ENCODE measurements at regions not wholly inside any gene's neighbourhood (a gene's known extent, or its start where the extent isn't known, plus 50 kb on each side); places are given as distances from the start of the nearest gene placed in this dataset.

- Histone ChIP-seq H3K4me2 (ENCODE audit: low read length) (no peak overlapping the region), H3K9me2 (ENCODE audit: insufficient read depth) (no peaks in the 10 kb centered on the region), H3K9me3 (ENCODE audit: control insufficient read depth in 1 of 2, insufficient read depth in 1 of 2, low read depth in 1 of 2, low read length in 2 of 2) (no peaks in the 10 kb centered on the region), H3K36me3 (ENCODE audit: control insufficient read depth in 1 of 2, insufficient read depth in 2 of 2, low read length in 2 of 2) (no peaks in the 10 kb centered on the region), H3K9ac (ENCODE audit: low read length) (no peak overlapping the region), H3K27ac (ENCODE audit: low read depth, low read length) (no peak overlapping the region), H2AFZ (ENCODE audit: low read depth, low read length, poor library complexity, severe bottlenecking) (no peak overlapping the region), H3K4me3 (replicated peaks in 1 of 2; ENCODE audit: low read depth in 1 of 2, low read length in 2 of 2) (no peak overlapping the region), H4K20me1 (ENCODE audit: insufficient read depth) (no peaks in the 10 kb centered on the region), H3K79me2 (ENCODE audit: insufficient read depth, low read length) (no peaks in the 10 kb centered on the region), H3K4me1 (ENCODE audit: control insufficient read depth in 1 of 2, insufficient read depth in 2 of 2, low read length in 2 of 2) (no peaks in the 10 kb centered on the region), H3K27me3 (ENCODE audit: insufficient read depth, low read length) (0 out of 2 replicates have a peak, but pooled peaks cover 8% of the 10 kb centered on the region)
- ATAC-seq (no peak), DNase-seq (ENCODE audit: low read depth, low spot score) (no peak)
- CTCF ChIA-PET: no interaction called here
- POLR2A ChIA-PET: no interaction called here
- intact Hi-C loops (cut with micrococcal nuclease): no loop called here
- no peak for TF ChIP-seq EGR1 (IDR thresholded peaks at IDR 0.05; ENCODE audit: low read depth)
- no peak for TF ChIP-seq FOSL1 (IDR thresholded peaks at IDR 0.05; ENCODE audit: low read depth)
- no peak for TF ChIP-seq JUND (IDR thresholded peaks at IDR 0.05)
- TF ChIP-seq SIN3A (IDR thresholded peaks at IDR 0.05; ENCODE audit: low read depth): no peak
- RAD21 ChIA-PET (ENCODE audit: low non-redundant PET in 1 of 2, low total read pairs in 2 of 2, uncharacterized antibody in 2 of 2, unreplicated experiment in 2 of 2): no interaction called here
- BruUV-seq (replicated peaks): no TSS peak
Measured at GRCh38 chr6:40762981-40763380, 175.8 kb upstream of the LRFN2 start.

GRCh38 chr6:40760887-40761286 is 173.7 kb upstream of the LRFN2 start:
- no peak overlapping the region for H3K4me2 ChIP-seq (ENCODE audit: low read length)
- BruUV-seq (replicated peaks): no TSS peak
- intact Hi-C loops (cut with micrococcal nuclease): no loop called here
- ChIA-PET CTCF (no interaction called here), POLR2A (no interaction called here), RAD21 (ENCODE audit: low non-redundant PET in 1 of 2, low total read pairs in 2 of 2, uncharacterized antibody in 2 of 2, unreplicated experiment in 2 of 2) (no interaction called here)
- H3K27me3 ChIP-seq (ENCODE audit: insufficient read depth, low read length): peaks cover 23% of the 10 kb centered on the region
- H3K79me2 ChIP-seq (ENCODE audit: insufficient read depth, low read length): no peaks in the 10 kb centered on the region
- H3K9ac ChIP-seq (ENCODE audit: low read length): no peak overlapping the region
- no peaks in the 10 kb centered on the region for H3K4me1 ChIP-seq (ENCODE audit: control insufficient read depth in 1 of 2, insufficient read depth in 2 of 2, low read length in 2 of 2)
- no peak overlapping the region for H3K27ac ChIP-seq (ENCODE audit: low read depth, low read length)
- H3K9me3 ChIP-seq (ENCODE audit: control insufficient read depth in 1 of 2, insufficient read depth in 1 of 2, low read depth in 1 of 2, low read length in 2 of 2): no peaks in the 10 kb centered on the region
- no peaks in the 10 kb centered on the region for H3K36me3 ChIP-seq (ENCODE audit: control insufficient read depth in 1 of 2, insufficient read depth in 2 of 2, low read length in 2 of 2)
- ATAC-seq (no peak), DNase-seq (ENCODE audit: low read depth, low spot score) (no peak)
- H3K9me2 ChIP-seq (ENCODE audit: insufficient read depth): no peaks in the 10 kb centered on the region
- H4K20me1 ChIP-seq (ENCODE audit: insufficient read depth): no peaks in the 10 kb centered on the region
- H2AFZ ChIP-seq (ENCODE audit: low read depth, low read length, poor library complexity, severe bottlenecking): no peak overlapping the region
- H3K4me3 ChIP-seq (replicated peaks in 1 of 2; ENCODE audit: low read depth in 1 of 2, low read length in 2 of 2): no peak overlapping the region
- TF ChIP-seq CTCF (IDR thresholded peaks at IDR 0.05 in 2 of 3, conservative IDR thresholded peaks at IDR 0.05 in 1 of 3; ENCODE audit: borderline replicate concordance in 1 of 3, insufficient read depth in 1 of 3, low read depth in 2 of 3, low read length in 2 of 3) (no peak), REST (IDR thresholded peaks at IDR 0.05; ENCODE audit: low read depth) (no peak), MAX (IDR thresholded peaks at IDR 0.05) (no peak), ZBTB33 (IDR thresholded peaks at IDR 0.05; ENCODE audit: extremely low read depth, insufficient replicate concordance, low read length) (no peak), RAD21 (IDR thresholded peaks at IDR 0.05; ENCODE audit: low read depth) (no peak), ELF1 (IDR thresholded peaks at IDR 0.05; ENCODE audit: borderline replicate concordance, low read depth) (no peak), SRF (IDR thresholded peaks at IDR 0.05; ENCODE audit: low read depth) (no peak), FOSL1 (IDR thresholded peaks at IDR 0.05; ENCODE audit: low read depth) (no peak), TCF7L2 (IDR thresholded peaks at IDR 0.05; ENCODE audit: borderline replicate concordance, extremely low read depth, insufficient read depth, insufficient read length) (no peak), SIN3A (IDR thresholded peaks at IDR 0.05; ENCODE audit: low read depth) (no peak), POLR2AphosphoS5 (IDR thresholded peaks at IDR 0.05; ENCODE audit: low read depth, low read length) (no peak), CBX3 (IDR thresholded peaks at IDR 0.05; ENCODE audit: low read depth) (no peak)

Data from HCT116 (cell line).